Immature natural killer cell (primary cell): ENCODE measurements at regions not wholly inside any gene's neighbourhood (a gene's known extent, or its start where the extent isn't known, plus 50 kb on each side); places are given as distances from the start of the nearest gene placed in this dataset.
"Not testable (repeated sequence)": the region's sequence is repeated elsewhere in the genome, so short reads cannot be mapped to it uniquely, and the experiment has no call there.

Source experiments
- DNase-seq, 3 donors: peaks; one replicate each; pipeline ENCODE4 v3.0.0; 2022; ENCODE audit warnings: mixed read lengths in 1 of 3
- H3K27ac Mint-ChIP-seq, 6 donors: one replicate each; pipeline ENCODE4 v1.8.0; 2020; ENCODE audit warnings: mixed read lengths in 6 of 6, mild to moderate bottlenecking in 5 of 6, inconsistent platforms in 4 of 6, moderate library complexity in 3 of 6
- H3K27me3 Mint-ChIP-seq, 3 donors: one replicate each; pipeline ENCODE4 v1.8.0; 2020 to 2021; ENCODE audit warnings: low read depth in 3 of 3, mild to moderate bottlenecking in 3 of 3, mixed read lengths in 3 of 3, moderate library complexity in 3 of 3, inconsistent platforms in 1 of 3
- H3K36me3 Mint-ChIP-seq, 3 donors: one replicate each; pipeline ENCODE4 v1.8.0; 2020; ENCODE audit warnings: mixed read lengths in 3 of 3, inconsistent platforms in 2 of 3, mild to moderate bottlenecking in 2 of 3
- H3K4me1 Mint-ChIP-seq, 2 donors: one replicate each; pipeline ENCODE4 v1.8.0; 2020; ENCODE audit warnings: inconsistent platforms in 2 of 2, mild to moderate bottlenecking in 2 of 2, mixed read lengths in 2 of 2, moderate library complexity in 1 of 2
- H3K4me3 Mint-ChIP-seq, 5 donors: one replicate each; pipeline ENCODE4 v1.8.0; 2020; ENCODE audit warnings: mild to moderate bottlenecking in 5 of 5, mixed read lengths in 5 of 5, inconsistent platforms in 3 of 5, moderate library complexity in 3 of 5
- H3K9me3 Mint-ChIP-seq, 6 donors: one replicate each; pipeline ENCODE4 v1.8.0; 2020; ENCODE audit warnings: mild to moderate bottlenecking in 6 of 6, mixed read lengths in 6 of 6, inconsistent platforms in 4 of 6, moderate library complexity in 3 of 6

DNA sequence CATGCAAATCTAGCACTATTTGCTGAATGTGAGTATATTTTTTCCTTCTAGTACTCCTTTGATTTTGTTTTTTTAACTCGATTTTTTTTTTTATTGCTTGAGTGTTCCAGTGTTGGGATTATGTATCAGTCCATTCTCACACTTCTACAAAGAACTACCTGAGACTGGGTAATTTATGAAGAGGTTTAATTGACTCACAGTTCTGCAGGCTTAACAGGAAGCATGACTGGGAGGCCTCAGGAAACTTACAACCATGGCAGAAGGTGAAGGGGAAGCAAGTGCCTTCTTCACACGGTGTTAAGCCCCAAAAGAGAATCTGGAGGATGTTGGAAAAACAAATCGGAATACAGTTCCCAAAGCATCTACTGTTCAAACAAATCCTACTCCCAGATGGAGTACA lies 69.1 kb downstream of the ZNF518B start:
- H3K4me1 Mint-ChIP-seq, H3K4me3 Mint-ChIP-seq, H3K36me3 Mint-ChIP-seq, H3K9me3 Mint-ChIP-seq, H3K27ac Mint-ChIP-seq, H3K27me3 Mint-ChIP-seq, DNase-seq: not testable (repeated sequence)

DNA sequence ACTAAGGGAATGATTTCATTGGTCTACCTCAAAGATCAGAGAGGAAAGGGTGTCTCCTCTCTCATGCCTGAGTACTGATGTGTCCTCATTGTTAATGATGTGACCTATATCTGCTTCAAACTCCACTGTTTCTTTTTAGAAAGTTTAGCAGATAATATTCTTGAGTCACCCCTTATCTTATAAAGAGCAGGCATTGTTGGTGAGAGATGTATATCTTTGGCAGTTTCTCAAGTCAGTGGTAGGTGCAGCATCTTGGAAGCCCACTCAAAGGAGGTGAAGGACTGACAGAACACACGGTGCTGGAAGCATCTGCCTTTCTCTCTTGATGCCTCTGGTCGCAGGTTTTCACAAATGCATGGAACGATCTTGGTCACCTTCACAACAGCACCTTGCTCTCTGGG lies 71.2 kb downstream of the ZNF518B start:
- H3K4me3 Mint-ChIP-seq, result no peak overlapping the region
- no peak for DNase-seq
- H3K36me3 Mint-ChIP-seq, result no peaks in the 10 kb centered on the region
- H3K4me1 Mint-ChIP-seq, result no peaks in the 10 kb centered on the region
- H3K27me3 Mint-ChIP-seq, result peaks cover 0 to 9% (median 2%) of the 10 kb centered on the region in 3 donors
- no peak overlapping the region for H3K27ac Mint-ChIP-seq
- H3K9me3 Mint-ChIP-seq, result no peaks in the 10 kb centered on the region

DNA sequence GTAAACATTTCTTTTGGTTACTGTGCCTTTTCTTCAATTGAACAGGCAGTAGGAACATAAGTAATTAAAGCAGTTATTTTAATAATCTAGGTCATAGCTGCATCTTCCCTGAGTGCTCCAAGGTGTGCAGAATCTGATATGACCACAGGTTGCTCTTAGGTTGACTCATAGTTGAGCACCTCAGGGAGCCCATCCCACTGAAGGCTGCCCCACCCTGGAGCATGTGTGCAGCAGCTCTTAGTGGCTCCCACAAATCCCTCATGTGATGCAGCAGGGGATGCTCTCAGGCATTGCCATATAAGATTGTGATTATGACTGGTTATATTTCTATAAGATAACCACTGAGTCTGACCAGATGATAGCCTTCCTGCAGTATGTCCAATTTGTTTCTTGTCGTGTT lies 72.3 kb downstream of the ZNF518B start:
- Mint-ChIP-seq H3K4me3 (no peak overlapping the region), H3K27me3 (peaks cover 0 to 9% (median 2%) of the 10 kb centered on the region in 3 donors), H3K36me3 (no peaks in the 10 kb centered on the region), H3K27ac (no peak overlapping the region), H3K4me1 (no peaks in the 10 kb centered on the region), H3K9me3 (no peaks in the 10 kb centered on the region)
- DNase-seq, result no peak

DNA sequence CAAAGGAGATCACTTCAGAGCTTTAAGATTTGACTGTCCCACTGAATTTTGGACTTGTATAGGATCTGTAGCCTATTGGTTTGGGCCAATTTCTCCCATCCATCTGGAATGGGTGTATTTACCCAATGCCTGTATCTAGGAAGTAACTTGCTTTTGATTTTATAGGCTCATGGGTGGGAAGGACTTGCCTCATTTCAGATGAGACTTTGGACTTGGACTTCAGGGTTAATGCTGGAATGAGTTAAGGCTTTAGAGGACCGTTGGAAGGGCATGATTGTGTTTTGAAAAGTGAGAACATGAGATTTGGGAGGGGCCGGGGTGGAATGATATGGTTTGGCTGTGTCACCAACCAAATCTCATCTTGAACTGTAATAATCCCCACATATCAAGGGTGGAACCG lies 73.8 kb downstream of the ZNF518B start:
- Mint-ChIP-seq H3K36me3 (no peaks in the 10 kb centered on the region), H3K27me3 (peaks cover 2 to 9% (median 4%) of the 10 kb centered on the region in 3 donors), H3K4me1 (no peaks in the 10 kb centered on the region), H3K4me3 (no peak overlapping the region), H3K9me3 (no peaks in the 10 kb centered on the region), H3K27ac (no peak overlapping the region)
- DNase-seq, result no peak

DNA sequence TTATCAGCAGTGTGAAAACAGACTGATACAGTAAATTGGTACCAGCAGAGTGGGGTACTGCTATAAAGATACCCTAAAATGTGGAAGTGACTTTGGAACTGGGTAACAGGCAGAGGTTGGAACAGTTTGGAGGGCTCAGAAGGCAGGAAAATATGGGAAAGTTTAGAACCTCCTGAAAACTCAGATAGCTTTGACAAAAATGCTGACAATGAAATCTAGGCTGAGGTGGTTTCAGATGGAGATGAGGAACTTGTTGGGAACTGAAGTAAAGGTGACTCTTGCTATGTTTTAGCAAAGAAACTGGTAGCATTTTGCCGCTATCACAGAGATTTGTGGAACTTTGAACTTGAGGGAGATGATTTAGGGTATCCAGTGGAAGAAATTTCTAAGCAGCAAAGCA lies 75.1 kb downstream of the ZNF518B start:
- not testable (repeated sequence) for H3K4me3 Mint-ChIP-seq

DNA sequence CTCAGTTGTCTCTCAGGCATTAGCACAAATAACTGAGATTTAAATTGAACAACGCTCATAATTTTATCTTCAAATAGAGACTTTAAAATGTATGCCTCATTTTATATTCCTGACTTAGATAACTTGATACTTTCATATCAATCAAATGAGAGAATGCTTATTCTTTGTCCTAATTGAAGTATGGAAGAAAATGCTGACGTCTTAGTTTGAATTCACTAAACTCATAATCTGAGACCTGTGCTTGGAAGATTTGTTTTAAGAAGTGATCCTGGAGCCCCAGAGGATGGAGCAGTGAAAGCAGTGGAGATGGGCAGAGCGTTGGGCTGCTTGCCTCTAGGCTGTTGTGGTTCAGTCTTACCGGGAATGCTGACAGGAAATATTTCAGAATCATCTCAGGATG lies 76.1 kb downstream of the ZNF518B start:
- H3K9me3 Mint-ChIP-seq, result no peaks in the 10 kb centered on the region
- H3K36me3 Mint-ChIP-seq, result no peaks in the 10 kb centered on the region
- H3K4me1 Mint-ChIP-seq, result no peaks in the 10 kb centered on the region
- H3K4me3 Mint-ChIP-seq, result no peak overlapping the region
- peaks cover 2 to 8% (median 6%) of the 10 kb centered on the region in 3 donors for H3K27me3 Mint-ChIP-seq
- DNase-seq, result no peak
- no peak overlapping the region for H3K27ac Mint-ChIP-seq

More for the DNA sequence above, 75.1 kb downstream of the ZNF518B start:
- H3K27ac Mint-ChIP-seq, DNase-seq, H3K27me3 Mint-ChIP-seq, H3K36me3 Mint-ChIP-seq, H3K4me1 Mint-ChIP-seq, H3K9me3 Mint-ChIP-seq: not testable (repeated sequence)

DNA sequence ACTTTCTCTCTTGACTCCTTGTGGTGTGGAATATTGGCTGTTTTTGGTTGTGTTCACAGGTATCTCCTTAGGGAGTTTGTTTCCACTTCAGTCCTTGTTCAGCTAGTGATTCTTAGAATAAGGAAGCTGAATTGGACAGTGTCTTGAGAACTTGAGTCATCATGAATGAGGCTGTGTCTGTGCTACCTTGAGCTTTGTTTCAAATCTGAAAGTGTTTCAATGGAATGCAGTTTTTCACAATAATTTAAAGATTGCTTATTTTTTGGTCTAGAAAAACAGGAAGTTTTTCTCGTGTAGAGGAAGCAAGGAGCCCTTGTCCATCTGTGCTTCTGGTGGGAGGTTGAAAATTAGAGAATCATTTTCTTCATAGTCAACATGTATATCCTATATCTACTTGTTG lies 76.5 kb downstream of the ZNF518B start:
- no peaks in the 10 kb centered on the region for H3K36me3 Mint-ChIP-seq
- H3K27ac Mint-ChIP-seq, result no peak overlapping the region
- no peaks in the 10 kb centered on the region for H3K4me1 Mint-ChIP-seq
- H3K4me3 Mint-ChIP-seq, result no peak overlapping the region
- H3K27me3 Mint-ChIP-seq, result peaks cover 2 to 7% (median 6%) of the 10 kb centered on the region in 3 donors
- DNase-seq, result no peak
- no peaks in the 10 kb centered on the region for H3K9me3 Mint-ChIP-seq

DNA sequence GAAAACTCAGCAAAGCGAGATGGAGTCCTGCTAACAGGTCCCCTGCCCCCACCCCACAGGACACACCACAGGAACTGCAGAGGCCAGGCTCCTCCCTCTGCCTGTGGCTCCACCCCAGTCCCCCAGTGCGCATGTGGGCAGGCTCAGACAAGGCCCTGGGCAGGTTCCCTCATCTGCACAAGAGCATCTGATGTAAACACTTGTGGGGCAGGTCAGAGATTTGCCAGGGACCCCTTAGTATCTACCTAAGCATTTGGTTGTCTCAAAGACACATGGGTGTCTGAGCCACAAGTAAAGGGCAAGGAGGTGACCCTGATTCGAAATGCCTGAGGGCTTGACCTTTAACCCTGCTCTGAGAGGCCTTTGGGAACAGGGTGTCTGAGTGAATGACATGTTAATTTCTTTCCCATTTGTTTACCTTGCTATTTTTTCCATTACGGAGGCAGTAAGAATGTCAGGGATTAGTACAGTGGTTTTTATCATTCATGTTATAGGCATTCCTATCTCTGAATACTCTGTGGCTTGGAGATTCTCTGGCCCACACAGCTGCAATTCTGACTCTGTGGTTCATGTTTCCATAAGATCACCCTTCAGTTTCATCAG lies 85.3 kb downstream of the ZNF518B start:
- no peaks in the 10 kb centered on the region for H3K36me3 Mint-ChIP-seq

DNA sequence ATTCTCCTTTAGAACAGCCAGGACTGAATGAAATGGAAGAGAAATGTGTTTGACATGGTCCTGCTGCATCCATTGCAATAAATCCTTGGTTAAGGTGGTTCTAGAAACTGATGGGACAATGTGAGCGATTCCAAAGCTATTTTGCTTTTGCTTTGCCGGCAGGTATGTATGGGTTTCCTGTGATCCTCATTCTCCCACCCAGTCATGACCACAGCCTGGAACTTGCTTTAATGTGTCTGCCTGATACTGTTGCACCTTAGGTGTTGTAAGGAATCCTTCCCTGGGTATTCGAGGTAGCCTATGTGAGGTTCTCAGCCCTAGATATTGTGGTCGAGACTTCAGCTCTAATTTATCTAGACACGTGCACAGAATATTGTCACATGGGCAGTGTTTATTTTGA lies 86.1 kb downstream of the ZNF518B start:
- DNase-seq, result no peak
- peaks cover 0 to 5% (median 0%) of the 10 kb centered on the region in 3 donors for H3K27me3 Mint-ChIP-seq
- no peaks in the 10 kb centered on the region for H3K36me3 Mint-ChIP-seq
- no peaks in the 10 kb centered on the region for H3K9me3 Mint-ChIP-seq
- no peak overlapping the region for H3K27ac Mint-ChIP-seq
- no peak overlapping the region for H3K4me3 Mint-ChIP-seq
- no peaks in the 10 kb centered on the region for H3K4me1 Mint-ChIP-seq

More for the DNA sequence above, 85.3 kb downstream of the ZNF518B start:
- H3K4me3 Mint-ChIP-seq, result no peak overlapping the region
- no peak overlapping the region for H3K27ac Mint-ChIP-seq
- DNase-seq, result no peak
- no peaks in the 10 kb centered on the region for H3K4me1 Mint-ChIP-seq
- peaks cover 0 to 4% (median 0%) of the 10 kb centered on the region in 3 donors for H3K27me3 Mint-ChIP-seq
- H3K9me3 Mint-ChIP-seq, result no peaks in the 10 kb centered on the region

DNA sequence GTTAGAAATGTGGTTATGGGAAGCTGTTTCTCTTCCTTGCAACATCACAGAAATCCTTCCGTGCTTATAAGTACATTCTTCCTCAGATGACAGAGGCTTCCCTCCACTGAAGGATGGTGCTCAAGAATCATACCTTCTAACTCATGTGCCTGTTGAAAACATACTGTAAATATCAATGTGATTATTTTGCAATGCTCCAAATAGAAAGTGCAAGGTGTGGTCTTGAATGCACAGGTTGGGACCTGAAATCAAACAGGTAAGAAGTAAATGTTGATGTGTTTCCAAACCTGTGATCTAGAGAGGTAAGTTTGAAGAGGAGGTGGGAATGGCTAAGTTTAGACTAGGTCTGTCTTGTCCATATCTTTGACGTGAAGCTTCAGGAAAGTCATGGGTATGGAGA lies 87.7 kb downstream of the ZNF518B start:
- H3K4me3 Mint-ChIP-seq, result no peak overlapping the region
- peaks cover 0 to 6% (median 5%) of the 10 kb centered on the region in 3 donors for H3K27me3 Mint-ChIP-seq
- no peaks in the 10 kb centered on the region for H3K4me1 Mint-ChIP-seq
- DNase-seq, result no peak
- H3K36me3 Mint-ChIP-seq, result no peaks in the 10 kb centered on the region
- H3K27ac Mint-ChIP-seq, result no peak overlapping the region
- no peaks in the 10 kb centered on the region for H3K9me3 Mint-ChIP-seq

DNA sequence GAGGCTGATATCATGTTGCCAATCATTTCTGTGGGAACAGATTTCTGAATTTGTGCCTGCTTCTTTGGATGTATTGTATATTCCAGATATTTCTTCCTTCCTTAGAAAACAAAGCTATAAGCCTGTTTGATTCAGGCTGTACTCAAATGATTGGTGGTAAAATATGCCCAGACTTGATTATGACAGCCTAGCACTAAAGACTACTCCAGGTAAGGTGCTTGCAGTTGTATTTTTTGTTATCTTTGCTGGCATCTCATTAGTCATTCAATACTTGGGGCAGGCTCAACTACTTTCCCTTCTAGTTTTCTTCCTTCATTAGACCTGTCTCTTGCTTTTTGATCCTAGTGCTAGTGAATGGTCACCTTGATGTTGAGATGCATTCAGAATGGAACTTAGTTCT lies 90.6 kb downstream of the ZNF518B start:
- no peak for DNase-seq
- Mint-ChIP-seq H3K9me3 (no peaks in the 10 kb centered on the region), H3K4me3 (no peak overlapping the region), H3K27me3 (peaks cover 3 to 9% (median 5%) of the 10 kb centered on the region in 3 donors), H3K36me3 (no peaks in the 10 kb centered on the region), H3K4me1 (no peaks in the 10 kb centered on the region), H3K27ac (no peak overlapping the region)

DNA sequence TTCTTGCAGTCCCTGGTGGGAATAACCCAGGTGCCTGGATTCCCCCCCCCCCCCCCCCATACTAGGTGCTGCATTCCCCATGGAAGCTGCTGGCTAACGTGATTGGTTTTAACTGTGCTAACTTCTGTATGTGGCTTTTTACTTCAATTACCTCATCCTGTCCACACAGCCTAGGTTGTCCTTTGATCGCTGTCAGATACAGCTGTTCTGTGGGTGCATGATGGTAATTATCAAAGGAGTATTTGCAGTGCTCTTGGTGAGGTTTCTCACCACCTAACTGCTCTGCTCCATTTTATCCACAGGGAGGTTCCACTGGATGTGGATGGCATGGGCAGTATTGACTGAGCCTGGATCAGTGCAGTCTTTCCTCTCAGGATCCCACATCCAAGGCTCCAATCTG lies 93.0 kb downstream of the ZNF518B start:
- DNase-seq, result no peak
- no peaks in the 10 kb centered on the region for H3K36me3 Mint-ChIP-seq
- no peaks in the 10 kb centered on the region for H3K4me1 Mint-ChIP-seq
- H3K27me3 Mint-ChIP-seq, result peaks cover 2 to 13% (median 3%) of the 10 kb centered on the region in 3 donors
- no peak overlapping the region for H3K27ac Mint-ChIP-seq
- H3K4me3 Mint-ChIP-seq, result no peak overlapping the region
- H3K9me3 Mint-ChIP-seq, result no peaks in the 10 kb centered on the region

DNA sequence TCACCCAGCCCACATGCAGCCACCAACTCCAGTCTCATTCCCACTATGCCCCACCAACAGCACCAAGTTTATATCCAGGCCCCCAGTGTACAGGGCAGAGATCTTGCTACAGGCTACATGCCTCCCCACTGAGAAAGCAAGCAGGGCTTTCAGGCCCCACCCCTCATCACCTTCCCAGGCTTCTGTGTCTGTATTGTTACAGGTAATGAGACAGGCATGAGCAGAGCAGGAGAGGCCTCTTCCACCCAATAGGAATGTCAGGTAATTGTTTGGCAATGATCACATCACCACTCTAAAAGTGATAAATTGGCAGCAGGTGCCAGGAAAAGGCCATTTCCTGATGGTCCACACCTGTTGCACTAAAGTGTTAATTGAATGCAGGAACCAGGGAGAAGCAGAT lies 102.5 kb downstream of the ZNF518B start:
- H3K4me1 Mint-ChIP-seq, result no peaks in the 10 kb centered on the region
- H3K27me3 Mint-ChIP-seq, result peaks cover 4 to 21% (median 10%) of the 10 kb centered on the region in 3 donors
- peaks cover 0 to 7% (median 0%) of the 10 kb centered on the region in 6 donors for H3K9me3 Mint-ChIP-seq
- no peak overlapping the region for H3K27ac Mint-ChIP-seq
- no peaks in the 10 kb centered on the region for H3K36me3 Mint-ChIP-seq
- H3K4me3 Mint-ChIP-seq, result no peak overlapping the region
- no peak for DNase-seq

DNA sequence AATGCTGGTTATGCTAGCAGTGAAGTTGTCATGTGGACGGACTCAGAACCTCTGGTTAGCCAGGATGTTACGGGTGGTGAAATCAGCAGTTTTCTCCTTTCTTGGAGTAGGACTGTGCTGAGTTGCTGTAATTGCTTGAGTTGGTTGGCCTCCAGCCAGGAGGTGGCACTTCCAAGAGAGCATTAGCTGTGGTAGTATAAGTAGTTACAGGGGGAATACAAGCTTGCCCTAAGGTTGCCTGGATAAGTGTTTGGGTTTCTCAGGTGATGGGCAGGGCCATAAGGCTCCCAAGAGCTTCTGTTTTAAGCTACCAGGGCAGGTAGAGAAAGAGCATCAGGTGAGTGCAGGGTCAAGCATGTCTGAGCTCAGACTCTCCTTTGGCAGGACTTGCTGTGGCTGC lies 103.0 kb downstream of the ZNF518B start:
- Mint-ChIP-seq H3K4me1 (no peaks in the 10 kb centered on the region), H3K36me3 (no peaks in the 10 kb centered on the region), H3K27me3 (peaks cover 4 to 21% (median 10%) of the 10 kb centered on the region in 3 donors), H3K27ac (no peak overlapping the region), H3K9me3 (peaks cover 0 to 7% (median 0%) of the 10 kb centered on the region in 6 donors), H3K4me3 (no peak overlapping the region)
- DNase-seq, result no peak

DNA sequence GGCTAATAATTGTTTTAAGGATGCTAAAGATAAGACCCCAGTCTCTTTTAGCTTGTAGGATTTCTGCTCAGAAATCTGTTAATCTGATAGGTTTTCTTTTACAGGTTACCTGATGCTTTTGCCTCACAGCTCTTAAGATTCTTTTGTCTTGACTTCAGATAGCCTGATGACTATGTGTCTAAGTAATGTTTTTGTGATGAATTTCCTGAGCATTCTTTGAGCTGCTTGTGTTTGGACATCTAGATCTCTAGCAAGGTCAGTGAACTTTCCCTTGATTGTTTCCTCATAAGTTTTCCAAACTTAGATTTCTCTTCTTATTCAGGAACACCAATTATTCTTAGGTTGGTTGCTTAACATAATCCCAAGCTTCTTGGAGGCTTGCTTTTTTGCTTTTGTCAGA lies 104.1 kb downstream of the ZNF518B start:
- no peaks in the 10 kb centered on the region for H3K36me3 Mint-ChIP-seq
- H3K4me3 Mint-ChIP-seq, result no peak overlapping the region
- H3K9me3 Mint-ChIP-seq, result peaks cover 0 to 7% (median 0%) of the 10 kb centered on the region in 6 donors
- no peak overlapping the region for H3K27ac Mint-ChIP-seq
- H3K4me1 Mint-ChIP-seq, result no peaks in the 10 kb centered on the region
- no peak for DNase-seq
- H3K27me3 Mint-ChIP-seq, result peaks cover 4 to 21% (median 14%) of the 10 kb centered on the region in 3 donors
